ENCODE measurements at regions not wholly inside any gene's neighbourhood (a gene's known extent, or its start where the extent isn't known, plus 50 kb on each side); places are given as distances from the start of the nearest gene placed in this dataset.

DNA sequence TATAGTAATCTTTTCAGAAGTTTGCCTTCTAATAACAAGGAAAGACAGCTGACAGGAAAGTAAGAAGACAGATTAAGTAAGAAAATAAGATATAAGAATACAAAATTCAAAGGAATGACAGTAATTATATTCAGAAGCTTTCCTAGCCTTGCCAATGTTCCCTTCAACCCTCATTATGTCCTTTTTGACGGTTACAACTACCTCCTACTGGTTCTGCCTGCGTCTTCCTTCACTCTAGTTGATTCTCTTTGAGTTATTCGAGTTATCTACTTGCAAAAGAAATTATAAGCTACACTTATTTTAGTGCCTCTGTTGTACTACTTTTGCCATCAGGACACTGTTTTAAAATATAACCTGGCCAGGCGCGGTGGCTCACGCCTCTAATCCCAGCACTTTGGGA lies 218.9 kb upstream of the GYPC start:
- TF ChIP-seq, protein P1, sequence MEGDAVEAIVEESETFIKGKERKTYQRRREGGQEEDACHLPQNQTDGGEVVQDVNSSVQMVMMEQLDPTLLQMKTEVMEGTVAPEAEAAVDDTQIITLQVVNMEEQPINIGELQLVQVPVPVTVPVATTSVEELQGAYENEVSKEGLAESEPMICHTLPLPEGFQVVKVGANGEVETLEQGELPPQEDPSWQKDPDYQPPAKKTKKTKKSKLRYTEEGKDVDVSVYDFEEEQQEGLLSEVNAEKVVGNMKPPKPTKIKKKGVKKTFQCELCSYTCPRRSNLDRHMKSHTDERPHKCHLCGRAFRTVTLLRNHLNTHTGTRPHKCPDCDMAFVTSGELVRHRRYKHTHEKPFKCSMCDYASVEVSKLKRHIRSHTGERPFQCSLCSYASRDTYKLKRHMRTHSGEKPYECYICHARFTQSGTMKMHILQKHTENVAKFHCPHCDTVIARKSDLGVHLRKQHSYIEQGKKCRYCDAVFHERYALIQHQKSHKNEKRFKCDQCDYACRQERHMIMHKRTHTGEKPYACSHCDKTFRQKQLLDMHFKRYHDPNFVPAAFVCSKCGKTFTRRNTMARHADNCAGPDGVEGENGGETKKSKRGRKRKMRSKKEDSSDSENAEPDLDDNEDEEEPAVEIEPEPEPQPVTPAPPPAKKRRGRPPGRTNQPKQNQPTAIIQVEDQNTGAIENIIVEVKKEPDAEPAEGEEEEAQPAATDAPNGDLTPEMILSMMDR (conservative IDR thresholded peaks at IDR 0.05; ENCODE audit: low read length), result no peak
- TF ChIP-seq EZH2phosphoT487 (IDR thresholded peaks at IDR 0.05; ENCODE audit: borderline replicate concordance), result no peak

Measured in Loucy (cell line).